ENCODE measurements at regions not wholly inside any gene's neighbourhood (a gene's known extent, or its start where the extent isn't known, plus 50 kb on each side); places are given as distances from the start of the nearest gene placed in this dataset.

GRCh38 chr13:81020010-81020409 lies 679.1 kb upstream of the SPRY2 start:
- DNase-seq (ENCODE audit: low read depth, low spot score) = no peak
- no peak for FAIRE-seq
- no peaks in the 10 kb centered on the region for H3K79me2 ChIP-seq (ENCODE audit: control insufficient read depth, insufficient read depth, low read length)
- no peak overlapping the region for H3K27ac ChIP-seq (ENCODE audit: control insufficient read depth, insufficient read depth)
- H3K4me1 ChIP-seq (ENCODE audit: control insufficient read depth, insufficient read depth, low read length) = no peaks in the 10 kb centered on the region
- no peak overlapping the region for H2AFZ ChIP-seq (ENCODE audit: control insufficient read depth, low read depth, low read length)
- SMC1A ChIA-PET (ENCODE audit: uncharacterized antibody, unreplicated experiment) = no interaction called here
- RAD21 ChIA-PET (ENCODE audit: unreplicated experiment) = no interaction called here
- POLR2A ChIA-PET = no interaction called here
- in situ Hi-C loops (cut with MboI) = no loop called here
- H3K4me2 ChIP-seq (ENCODE audit: control insufficient read depth, insufficient read depth) = no peak overlapping the region
- H3K4me3 ChIP-seq = no peak overlapping the region
- no peak overlapping the region for H3K9ac ChIP-seq (ENCODE audit: control insufficient read depth, insufficient read depth, low read length)
- TF ChIP-seq E2F8 (IDR thresholded peaks at IDR 0.05; ENCODE audit: low read depth, partially characterized antibody) (no peak), BCL3 (IDR thresholded peaks at IDR 0.05; ENCODE audit: borderline replicate concordance, insufficient read depth, low read depth, low read length, poor library complexity, severe bottlenecking) (no peak), CEBPZ (IDR thresholded peaks at IDR 0.05; ENCODE audit: low read depth, low read length) (no peak), IKZF1 (conservative IDR thresholded peaks at IDR 0.05) (no peak), HCFC1 (IDR thresholded peaks at IDR 0.05; ENCODE audit: low read length) (no peak), ASH2L (IDR thresholded peaks at IDR 0.05; ENCODE audit: borderline replicate concordance, low read depth) (no peak), CHD4 (IDR thresholded peaks at IDR 0.05) (no peak)
- CTCF ChIA-PET = interaction anchor here (4.0 to 4.6 kb wide), 2 partner anchors 42 to 678 kb away, joined by 40 to 43 read pairs; partner anchors contain the start of gene SPRY2
- no peaks in the 10 kb centered on the region for H3K27me3 ChIP-seq (replicated peaks in 1 of 2; ENCODE audit: control insufficient read depth in 2 of 2, insufficient read depth in 2 of 2, low read length in 1 of 2)
- no TSS peak for BruUV-seq (replicated peaks)
- H3K9me3 ChIP-seq (replicated peaks; ENCODE audit: control insufficient read depth, insufficient read depth, low read length) = no peaks in the 10 kb centered on the region
- WGBS (ENCODE audit: insufficient coverage, insufficient replicate concordance, low lambda C conversion rate, missing lambda C conversion rate) = 0% methylated on average over 2 of the region's 2 CpGs
- no peak for ATAC-seq
- intact Hi-C loops (cut with micrococcal nuclease; ENCODE audit: unreplicated experiment) = no loop called here
- H4K20me1 ChIP-seq (ENCODE audit: control insufficient read depth, insufficient read depth) = no peaks in the 10 kb centered on the region
- H3K36me3 ChIP-seq (ENCODE audit: control insufficient read depth in 2 of 2, insufficient read depth in 2 of 2, low read length in 1 of 2) = no peaks in the 10 kb centered on the region

Data from GM12878 (cell line).